Activated B cell treated with CpG ODN at 0.5 μM for 24 hours (primary cell): ENCODE measurements at regions not wholly inside any gene's neighbourhood (a gene's known extent, or its start where the extent isn't known, plus 50 kb on each side); places are given as distances from the start of the nearest gene placed in this dataset.

ENCODE experiments used
- ATAC-seq: fragments of 200-7000 bp; cut with Tn5 transposase; one replicate; pipeline ENCODE4 v1.10.0; 2021; ENCODE audit warnings: low read depth, mild to moderate bottlenecking, moderate library complexity
- CTCF ChIA-PET: fragments of 350-600 bp; sonication (Branson Sonifier 250); formaldehyde crosslinking; loops from one replicate; lab custom pipeline; 2021; ENCODE audit warnings: antibody characterized with exemption; lab: Charles Lee
- POLR2A ChIA-PET: fragments of 350-600 bp; sonication (Branson Sonifier 250); formaldehyde crosslinking; loops from one replicate; lab custom pipeline; 2021; ENCODE audit warnings: antibody characterized with exemption; lab: Charles Lee
- DNase-seq: peaks from one replicate; pipeline ENCODE4 v3.0.0; 2022
- H3K27ac Mint-ChIP-seq: one replicate; pipeline ENCODE4 v1.8.0; 2020; ENCODE audit warnings: mixed read lengths
- H3K27me3 Mint-ChIP-seq: one replicate; pipeline ENCODE4 v1.8.0; 2021; ENCODE audit warnings: mixed read lengths
- H3K36me3 Mint-ChIP-seq: one replicate; pipeline ENCODE4 v1.8.0; 2021; ENCODE audit warnings: low read depth, mixed read lengths
- H3K4me1 Mint-ChIP-seq: one replicate; pipeline ENCODE4 v1.8.0; 2021; ENCODE audit warnings: mixed read lengths
- H3K4me3 Mint-ChIP-seq: one replicate; pipeline ENCODE4 v1.8.0; 2020; ENCODE audit warnings: mild to moderate bottlenecking, mixed read lengths
- H3K9me3 Mint-ChIP-seq: one replicate; pipeline ENCODE4 v1.8.0; 2020; ENCODE audit warnings: mixed read lengths
- CTCF ChIP-seq: fragments of 200-600 bp; IDR thresholded peaks from one replicate; pipeline ENCODE4 v1.8.0; 2022; ENCODE audit warnings: antibody characterized with exemption, mild to moderate bottlenecking
- intact Hi-C: fragments of 100-400 bp; cut with micrococcal nuclease; formaldehyde crosslinking; loops from one replicate; pipeline ENCODE4 v1.15.1; 2024

- no peaks in the 10 kb centered on the region for H3K4me1 Mint-ChIP-seq
- ATAC-seq (no peak), DNase-seq (no peak)
- H3K36me3 Mint-ChIP-seq, result no peaks in the 10 kb centered on the region
- H3K4me3 Mint-ChIP-seq, result no peak overlapping the region
- no peaks in the 10 kb centered on the region for H3K27me3 Mint-ChIP-seq
- TF ChIP-seq CTCF, result no peak
- intact Hi-C loops, result no loop called here
- POLR2A ChIA-PET, result no interaction called here
- no peaks in the 10 kb centered on the region for H3K9me3 Mint-ChIP-seq
- CTCF ChIA-PET, result no interaction called here
- no peak overlapping the region for H3K27ac Mint-ChIP-seq
Observed at GRCh38 chr18:34345738-34346137, 121.0 kb upstream of the NOL4 start.

- CTCF ChIA-PET, result no interaction called here
- DNase-seq (no peak), ATAC-seq (no peak)
- intact Hi-C loops, result no loop called here
- no peaks in the 10 kb centered on the region for H3K36me3 Mint-ChIP-seq
- no peak for TF ChIP-seq CTCF
- no peaks in the 10 kb centered on the region for H3K27me3 Mint-ChIP-seq
- H3K4me3 Mint-ChIP-seq, result no peak overlapping the region
- H3K4me1 Mint-ChIP-seq, result no peaks in the 10 kb centered on the region
- POLR2A ChIA-PET, result no interaction called here
- no peak overlapping the region for H3K27ac Mint-ChIP-seq
- no peaks in the 10 kb centered on the region for H3K9me3 Mint-ChIP-seq
Observed at GRCh38 chr18:34350778-34351177, 126.1 kb upstream of the NOL4 start.

DNA sequence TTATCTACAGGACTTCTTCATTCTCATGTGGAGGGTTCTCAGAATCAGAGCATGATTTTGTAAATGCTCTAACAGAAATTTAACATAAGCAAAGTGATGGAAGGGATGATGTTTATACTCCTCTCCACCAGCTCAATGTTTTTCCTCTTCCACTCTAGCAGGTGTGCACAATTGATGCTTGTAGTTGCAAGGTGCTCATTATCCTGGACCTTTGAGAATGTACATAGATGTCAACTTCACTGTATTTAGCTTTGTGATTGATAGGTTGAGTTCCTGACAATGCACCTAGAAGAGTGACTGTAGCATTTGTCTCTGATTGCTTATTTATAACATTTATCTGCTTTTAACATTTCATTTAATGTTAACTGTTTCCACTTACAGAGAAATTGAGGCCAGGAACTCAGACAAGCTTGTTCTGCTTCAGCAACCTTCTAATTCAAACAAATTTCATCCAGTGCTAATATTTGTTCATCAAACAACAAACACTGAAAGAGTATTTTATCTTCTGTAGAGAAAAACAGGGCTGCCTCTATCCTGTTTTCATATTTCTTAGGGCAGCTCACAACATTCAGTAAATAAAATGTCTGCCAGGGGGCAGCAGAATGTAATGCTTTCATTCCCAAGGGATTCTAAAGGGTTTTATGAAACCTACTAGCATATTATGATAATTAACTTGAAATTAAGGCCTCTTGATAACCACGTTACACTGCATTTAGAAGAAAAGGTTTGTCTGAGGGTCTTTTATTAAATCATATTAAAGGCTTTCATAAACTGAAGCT lies 127.9 kb upstream of the NOL4 start:
- Mint-ChIP-seq H3K4me1 (no peaks in the 10 kb centered on the region), H3K27me3 (no peaks in the 10 kb centered on the region), H3K4me3 (no peak overlapping the region), H3K27ac (no peak overlapping the region), H3K36me3 (no peaks in the 10 kb centered on the region), H3K9me3 (peaks cover under 1% of the 10 kb centered on the region)
- no peak for ATAC-seq
- POLR2A ChIA-PET, result no interaction called here
- CTCF ChIA-PET, result no interaction called here
- intact Hi-C loops, result no loop called here
- TF ChIP-seq CTCF, result no peak
- no peak for DNase-seq

DNA sequence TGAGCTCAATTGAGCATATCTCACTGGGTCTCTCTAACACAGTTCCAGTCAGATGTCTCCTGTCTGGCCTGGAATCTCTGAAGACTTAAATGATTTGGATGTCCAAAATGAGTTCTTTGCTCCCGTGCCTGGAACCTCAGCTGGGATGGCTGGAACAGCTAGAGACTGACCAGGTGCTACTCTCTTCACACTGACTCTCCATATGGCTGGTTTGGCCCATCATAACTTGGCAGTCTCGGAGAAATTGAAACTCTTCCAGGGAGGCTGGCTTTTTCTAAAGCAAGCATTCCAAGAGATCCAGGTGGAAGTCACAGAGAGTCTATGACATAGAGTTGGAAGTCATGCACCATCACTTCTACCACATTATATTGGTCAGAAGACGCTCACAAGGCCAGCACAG lies 129.6 kb upstream of the NOL4 start:
- POLR2A ChIA-PET, result no interaction called here
- CTCF ChIA-PET, result no interaction called here
- ATAC-seq (no peak), DNase-seq (no peak)
- H3K36me3 Mint-ChIP-seq, result no peaks in the 10 kb centered on the region
- no peaks in the 10 kb centered on the region for H3K27me3 Mint-ChIP-seq
- no peak overlapping the region for H3K4me3 Mint-ChIP-seq
- H3K4me1 Mint-ChIP-seq, result no peaks in the 10 kb centered on the region
- H3K27ac Mint-ChIP-seq, result no peak overlapping the region
- TF ChIP-seq CTCF, result no peak
- intact Hi-C loops, result no loop called here
- H3K9me3 Mint-ChIP-seq, result peaks cover 5% of the 10 kb centered on the region

GRCh38 chr18:34357944-34358580 lies 133.3 kb upstream of the NOL4 start:
- Mint-ChIP-seq H3K4me3 (no peak overlapping the region), H3K4me1 (no peaks in the 10 kb centered on the region), H3K27me3 (no peaks in the 10 kb centered on the region), H3K9me3 (peaks cover 5% of the 10 kb centered on the region), H3K27ac (no peak overlapping the region), H3K36me3 (no peaks in the 10 kb centered on the region)
- DNase-seq, result no peak
- ChIA-PET POLR2A (no interaction called here), CTCF (no interaction called here)
- ATAC-seq, result no peak
- intact Hi-C loops, result no loop called here
- TF ChIP-seq CTCF, result no peak
